SK-N-MC (cell line): ENCODE measurements at regions not wholly inside any gene's neighbourhood (a gene's known extent, or its start where the extent isn't known, plus 50 kb on each side); places are given as distances from the start of the nearest gene placed in this dataset.

Experiments used
- DNase-seq: peaks from one replicate; pipeline ENCODE4 v3.0.0-alpha.2; 2011; ENCODE audit warnings: low read depth, low spot score
- H3K27ac ChIP-seq: fragments of 200-600 bp; sonication (generic); 2 replicates; pipeline ENCODE4 v1.5.1; 2016; ENCODE audit warnings: mixed run types
- H3K36me3 ChIP-seq: fragments of 200-600 bp; sonication (generic); 2 replicates; pipeline ENCODE4 v1.6.1; 2017; ENCODE audit warnings: antibody characterized with exemption, low read length, mixed read lengths; ENCODE audit not compliant: insufficient read depth
- H3K4me3 ChIP-seq: fragments of 200-600 bp; sonication (generic); 2 replicates; pipeline ENCODE4 v1.5.1; 2016
- H3K9ac ChIP-seq: fragments of 200-600 bp; sonication (generic); 2 replicates; pipeline ENCODE4 v1.8.0; 2017; ENCODE audit warnings: mixed run types, mixed read lengths; ENCODE audit not compliant: insufficient read length
- H3K9me3 ChIP-seq: fragments of 200-600 bp; sonication (generic); 2 replicates; pipeline ENCODE4 v1.6.1; 2017; ENCODE audit warnings: low read depth, mild to moderate bottlenecking, antibody characterized with exemption, low read length, moderate library complexity, mixed read lengths
- EZH2 ChIP-seq: fragments of 200-600 bp; sonication (generic); IDR thresholded peaks from one replicate; pipeline ENCODE4 v1.6.1; 2017; ENCODE audit warnings: antibody characterized with exemption
- FOXP2 ChIP-seq: optimal IDR thresholded peaks from 2 replicates; pipeline ENCODE3; 2011; ENCODE audit warnings: mild to moderate bottlenecking, moderate library complexity; ENCODE audit not compliant: insufficient read depth; ENCODE audit errors: extremely low read length, control extremely low read depth
- POLR2AphosphoS5 ChIP-seq: IDR thresholded peaks from 2 replicates; pipeline ENCODE4 v1.6.1; 2012; ENCODE audit warnings: mild to moderate bottlenecking, low read depth, low read length, borderline replicate concordance

DNA sequence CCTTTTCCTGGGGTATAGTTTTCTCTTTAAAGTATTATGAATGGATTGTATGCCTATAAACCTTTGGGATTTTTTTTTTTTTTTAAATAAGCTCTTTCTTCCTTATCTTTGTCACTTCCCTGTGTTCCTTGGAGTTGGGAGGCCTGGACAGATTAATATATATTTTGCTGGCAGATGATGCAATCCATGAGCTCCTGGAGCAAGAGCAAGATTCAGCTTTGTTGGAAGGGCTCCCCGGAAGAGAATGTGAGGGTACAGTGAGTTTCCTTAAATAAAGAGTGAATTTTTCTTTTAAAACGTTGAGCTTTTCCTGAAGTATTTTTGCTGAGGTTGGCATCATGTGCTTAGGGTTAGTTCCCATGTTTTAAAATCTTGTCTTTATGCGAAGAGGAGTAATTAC, 98.7 kb upstream of the SLC28A3 start:
- TF ChIP-seq EZH2 = no peak
- DNase-seq = no peak
- no peaks in the 10 kb centered on the region for H3K9me3 ChIP-seq

DNA sequence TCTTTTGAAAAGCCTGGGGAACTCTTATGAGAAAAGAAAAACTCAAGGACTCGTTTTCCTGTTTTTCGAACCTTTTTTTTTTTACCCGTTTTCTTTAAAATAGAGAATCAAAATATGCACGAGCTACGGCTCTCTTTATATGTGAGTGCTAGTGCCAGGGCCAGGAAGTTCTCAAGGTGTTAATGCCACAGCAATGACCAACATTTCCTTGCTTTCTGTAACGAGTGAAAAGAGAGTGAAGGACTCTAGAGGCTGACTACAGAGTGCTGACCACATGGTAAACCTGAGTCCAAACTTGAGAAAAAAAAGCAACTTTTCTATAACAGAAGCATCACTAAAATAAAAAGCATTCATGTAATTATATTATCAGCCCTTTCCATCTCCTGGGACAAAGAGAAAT, 102.2 kb upstream of the SLC28A3 start:
- Histone ChIP-seq H3K9ac (no peak overlapping the region), H3K36me3 (no peaks in the 10 kb centered on the region), H3K27ac (no peak overlapping the region), H3K4me3 (no peak overlapping the region), H3K9me3 (no peaks in the 10 kb centered on the region)
- no peak for DNase-seq
- TF ChIP-seq POLR2AphosphoS5 = no peak
- no peak for TF ChIP-seq EZH2
- TF ChIP-seq FOXP2 = no peak

More for the DNA sequence above, 98.7 kb upstream of the SLC28A3 start:
- no peak overlapping the region for H3K9ac ChIP-seq
- H3K36me3 ChIP-seq = no peaks in the 10 kb centered on the region
- no peak overlapping the region for H3K4me3 ChIP-seq
- H3K27ac ChIP-seq = no peak overlapping the region; the same call in 1 of the 2 replicates

DNA sequence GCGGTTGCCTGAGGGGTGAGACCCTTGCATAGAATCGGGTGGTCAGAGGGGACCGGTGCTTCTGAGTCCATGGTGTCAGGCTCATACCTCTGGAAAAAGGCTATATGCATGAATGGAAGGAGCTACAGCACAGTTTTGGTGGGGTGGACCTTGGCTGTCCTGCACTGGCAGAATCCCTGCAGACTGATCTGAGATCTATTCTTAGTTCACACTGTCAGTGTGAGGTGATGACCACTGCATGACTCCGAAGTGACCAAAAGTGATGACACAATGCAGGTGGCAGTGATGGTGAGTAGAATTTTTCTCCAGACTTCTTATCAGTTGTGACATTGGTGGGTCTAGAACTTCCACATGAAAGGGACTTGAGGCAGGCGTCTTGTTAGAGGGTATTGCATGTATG, 105.2 kb upstream of the SLC28A3 start:
- no peak for TF ChIP-seq FOXP2
- Histone ChIP-seq H3K36me3 (no peaks in the 10 kb centered on the region), H3K9me3 (no peaks in the 10 kb centered on the region), H3K4me3 (no peak overlapping the region), H3K27ac (no peak overlapping the region), H3K9ac (no peak overlapping the region)
- DNase-seq = no peak

DNA sequence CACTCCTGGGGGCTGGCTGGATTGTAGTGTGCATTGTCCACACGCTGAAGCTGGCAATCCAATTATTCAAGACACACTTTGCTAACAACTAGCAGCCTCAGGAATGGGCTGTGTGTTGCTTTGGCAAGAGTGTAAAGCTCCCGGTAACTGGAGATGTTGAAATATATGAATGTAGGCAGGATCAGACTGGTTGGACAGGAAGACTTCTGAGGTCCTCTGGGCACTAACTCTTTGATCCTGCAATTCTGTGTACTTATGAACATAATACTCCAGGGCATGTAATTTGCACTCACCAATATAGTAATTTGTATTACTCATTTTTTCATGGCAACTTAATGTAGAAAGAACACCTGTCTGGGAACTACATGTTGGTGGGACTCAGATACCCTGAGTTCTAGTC, 106.7 kb upstream of the SLC28A3 start:
- DNase-seq = no peak
- Histone ChIP-seq H3K27ac (no peak overlapping the region), H3K4me3 (no peak overlapping the region), H3K36me3 (no peaks in the 10 kb centered on the region), H3K9ac (no peak overlapping the region), H3K9me3 (no peaks in the 10 kb centered on the region)
- TF ChIP-seq EZH2 (no peak), POLR2AphosphoS5 (no peak)

DNA sequence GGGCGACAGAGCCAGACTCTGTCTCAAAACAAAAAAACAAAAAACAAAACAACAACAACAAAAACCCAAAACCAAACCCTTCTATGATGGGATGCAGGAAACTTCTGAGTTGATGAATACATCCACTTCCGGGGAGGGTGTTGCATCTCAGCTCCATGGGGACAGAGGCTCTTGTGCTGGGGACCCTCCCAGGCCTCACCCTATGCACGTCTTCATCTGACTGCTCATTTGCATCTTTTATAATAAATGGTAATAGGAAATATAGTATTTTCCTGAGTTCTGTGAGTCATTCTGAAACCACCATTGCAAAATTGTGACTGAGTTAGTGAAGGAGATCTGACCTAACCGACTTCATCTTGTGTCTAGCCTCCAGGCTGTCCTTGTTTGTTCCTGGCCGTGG, 109.5 kb upstream of the SLC28A3 start:
- no peak for TF ChIP-seq POLR2AphosphoS5
- TF ChIP-seq EZH2 = no peak
- TF ChIP-seq FOXP2 = no peak
- DNase-seq = no peak
- no peaks in the 10 kb centered on the region for H3K9me3 ChIP-seq
- no peak overlapping the region for H3K27ac ChIP-seq
- H3K4me3 ChIP-seq = no peak overlapping the region
- H3K9ac ChIP-seq = no peak overlapping the region
- no peaks in the 10 kb centered on the region for H3K36me3 ChIP-seq

DNA sequence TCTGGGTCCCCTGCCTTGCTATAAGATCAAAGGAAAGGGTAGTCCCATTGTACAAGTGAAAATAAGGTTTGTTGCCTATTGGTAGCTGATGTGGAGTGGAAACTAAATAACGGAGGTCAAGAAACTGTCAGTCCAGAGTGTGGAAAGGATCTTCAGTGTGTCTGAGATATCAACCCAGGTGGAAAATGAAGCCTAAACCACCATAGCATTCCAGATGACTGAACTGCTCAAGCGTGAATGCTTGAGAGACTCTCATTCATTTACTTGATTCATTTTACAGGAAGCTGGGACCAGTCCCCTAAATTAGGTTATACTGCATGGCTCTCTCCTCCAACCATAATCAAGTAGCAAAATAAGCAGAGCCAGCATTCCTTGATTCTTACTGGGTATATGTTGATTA, 116.0 kb upstream of the SLC28A3 start:
- Histone ChIP-seq H3K9ac (no peak overlapping the region), H3K27ac (no peak overlapping the region), H3K36me3 (no peaks in the 10 kb centered on the region), H3K4me3 (no peak overlapping the region), H3K9me3 (no peaks in the 10 kb centered on the region)
- no peak for DNase-seq
- no peak for TF ChIP-seq POLR2AphosphoS5
- TF ChIP-seq EZH2 = no peak
- TF ChIP-seq FOXP2 = no peak

DNA sequence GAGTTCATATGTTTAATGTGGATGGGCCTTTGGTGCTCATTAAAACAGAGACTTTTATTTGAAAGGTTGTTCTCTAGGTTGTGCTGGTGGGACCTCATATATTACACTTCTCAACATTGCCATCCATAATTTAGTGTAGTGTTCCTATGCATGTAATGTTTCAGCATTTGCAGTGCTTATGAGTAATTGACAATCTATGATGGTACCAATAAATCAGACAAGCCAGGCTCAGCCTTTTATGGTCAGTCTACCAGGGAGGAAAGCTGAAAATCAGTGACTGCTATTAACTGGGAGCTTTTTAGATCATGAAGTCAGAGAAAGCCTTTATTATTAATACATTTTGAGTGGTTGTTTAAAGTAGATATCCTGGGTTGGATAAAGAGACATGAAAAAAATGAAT, 120.1 kb upstream of the SLC28A3 start:
- TF ChIP-seq POLR2AphosphoS5 (no peak), FOXP2 (no peak), EZH2 (no peak)
- Histone ChIP-seq H3K36me3 (no peaks in the 10 kb centered on the region), H3K9ac (no peak overlapping the region), H3K9me3 (no peaks in the 10 kb centered on the region), H3K4me3 (no peak overlapping the region), H3K27ac (no peak overlapping the region)
- no peak for DNase-seq

DNA sequence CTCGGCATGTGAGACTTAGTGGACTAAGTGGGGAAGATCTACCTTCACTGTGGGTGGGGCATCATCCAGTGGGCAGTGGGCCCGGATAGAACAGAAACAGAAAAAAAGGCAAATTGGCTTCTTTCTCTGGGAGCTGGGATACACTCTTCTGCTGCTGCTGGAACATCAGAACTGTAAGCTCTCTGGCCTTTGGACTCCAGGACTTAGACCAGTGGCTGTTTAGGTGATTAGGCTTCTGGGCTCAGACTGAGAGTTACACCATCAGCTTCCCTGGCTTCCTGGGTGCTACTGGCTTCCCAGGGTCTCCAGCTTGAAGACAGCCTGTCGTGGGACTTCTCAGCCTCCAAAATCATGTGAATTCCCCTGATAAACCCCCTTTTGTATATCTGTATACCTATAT, 122.7 kb upstream of the SLC28A3 start:
- no peaks in the 10 kb centered on the region for H3K9me3 ChIP-seq
- TF ChIP-seq POLR2AphosphoS5 (no peak), FOXP2 (no peak), EZH2 (no peak)
- no peak overlapping the region for H3K9ac ChIP-seq
- DNase-seq = no peak
- no peak overlapping the region for H3K4me3 ChIP-seq
- H3K27ac ChIP-seq = no peak overlapping the region
- no peaks in the 10 kb centered on the region for H3K36me3 ChIP-seq

DNA sequence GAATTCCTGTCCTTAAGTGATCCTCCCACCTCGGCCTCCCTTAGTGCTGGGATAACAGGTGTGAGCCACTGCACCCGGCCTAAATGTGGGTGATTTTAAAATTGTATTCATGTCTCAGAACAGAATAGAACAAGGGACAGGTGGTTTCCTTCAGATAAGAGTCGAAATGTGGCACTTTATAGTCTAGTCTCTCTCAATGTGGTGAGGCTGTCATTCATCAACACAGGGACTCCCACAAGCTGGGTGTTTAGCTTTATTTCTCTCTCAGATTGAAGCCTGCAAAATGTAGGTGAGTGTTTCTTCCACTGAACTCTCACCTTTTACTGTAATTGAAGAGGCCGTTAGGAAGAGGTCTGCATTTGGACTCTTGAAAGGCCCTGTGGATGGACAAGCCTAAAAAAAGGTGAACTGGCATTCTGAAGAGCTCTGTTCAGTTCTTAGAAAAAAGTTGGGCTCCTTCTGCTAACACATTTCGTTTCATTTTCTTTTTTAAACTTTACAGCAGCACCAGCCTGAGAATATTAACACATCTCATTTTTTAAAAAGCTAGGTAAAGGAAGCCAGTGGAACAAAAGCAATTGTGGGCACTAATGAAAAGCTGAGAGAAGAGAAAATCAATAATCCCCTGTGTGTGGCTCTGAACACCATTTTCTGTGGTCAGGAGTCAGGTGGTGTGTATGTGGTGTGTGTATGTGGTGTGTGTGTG, 126.2 kb upstream of the SLC28A3 start:
- DNase-seq = no peak
- Histone ChIP-seq H3K4me3 (no peak overlapping the region), H3K9ac (no peak overlapping the region), H3K27ac (no peak overlapping the region), H3K9me3 (no peaks in the 10 kb centered on the region), H3K36me3 (no peaks in the 10 kb centered on the region)
- no peak for TF ChIP-seq FOXP2
- no peak for TF ChIP-seq EZH2
- TF ChIP-seq POLR2AphosphoS5 = no peak

DNA sequence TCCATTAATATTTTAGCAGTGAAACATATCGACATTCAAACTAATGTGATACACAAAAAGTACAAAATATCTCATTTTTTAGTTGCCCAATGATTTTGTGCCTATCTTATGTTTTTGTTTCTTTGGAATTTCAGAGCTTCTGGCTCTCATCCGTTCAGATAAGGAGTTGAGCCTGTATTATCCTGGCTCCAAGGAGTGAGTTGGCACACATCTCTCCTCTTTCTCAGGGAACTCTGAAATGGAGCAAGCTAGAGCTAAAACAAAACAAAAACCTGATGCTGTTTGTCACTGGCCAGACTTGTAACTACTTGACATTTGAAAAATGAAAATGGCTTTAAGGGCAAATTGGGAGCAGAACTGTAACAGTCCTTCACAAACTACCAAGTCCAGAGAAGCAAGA, 131.3 kb upstream of the SLC28A3 start:
- no peaks in the 10 kb centered on the region for H3K36me3 ChIP-seq
- H3K9me3 ChIP-seq = no peaks in the 10 kb centered on the region
- H3K27ac ChIP-seq = no peak overlapping the region
- H3K9ac ChIP-seq = no peak overlapping the region
- no peak overlapping the region for H3K4me3 ChIP-seq
- no peak for DNase-seq
- TF ChIP-seq EZH2 = no peak
- no peak for TF ChIP-seq POLR2AphosphoS5
- no peak for TF ChIP-seq FOXP2
